ENCODE measurements at regions not wholly inside any gene's neighbourhood (a gene's known extent, or its start where the extent isn't known, plus 50 kb on each side); places are given as distances from the start of the nearest gene placed in this dataset.

DNA sequence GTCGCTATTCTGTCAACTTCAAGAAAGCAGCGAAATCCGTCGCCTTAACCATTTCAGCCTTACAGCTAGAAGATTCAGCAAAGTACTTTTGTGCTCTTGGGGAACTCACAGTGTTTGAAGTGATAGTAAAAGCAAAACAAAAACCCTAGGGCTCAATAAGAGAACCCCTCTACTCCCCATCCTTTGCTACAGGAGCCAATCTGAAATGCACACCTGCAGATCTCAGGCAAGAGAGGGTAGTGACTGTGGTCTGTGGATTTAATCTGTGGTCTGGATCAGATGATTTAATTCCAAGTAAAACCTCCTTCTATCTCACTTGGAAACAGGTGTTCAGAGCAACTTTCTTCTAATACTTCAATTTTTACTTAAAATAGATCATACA is 422.9 kb upstream of the OR4E1 start:
- peaks cover 9% of the 10 kb centered on the region for H3K4me1 Mint-ChIP-seq
- peak overlapping the region; percentile 45 for H3K27ac Mint-ChIP-seq
- DNase-seq (no peak), ATAC-seq (peak; percentile 77)
- no peaks in the 10 kb centered on the region for H3K36me3 Mint-ChIP-seq (ENCODE audit: low read depth)
- H3K4me3 Mint-ChIP-seq: peak overlapping the region; percentile 67
- H3K27me3 Mint-ChIP-seq: no peaks in the 10 kb centered on the region
- no peaks in the 10 kb centered on the region for H3K9me3 ChIP-seq (ENCODE audit: control insufficient read depth, low read length, poor library complexity, severe bottlenecking)

DNA sequence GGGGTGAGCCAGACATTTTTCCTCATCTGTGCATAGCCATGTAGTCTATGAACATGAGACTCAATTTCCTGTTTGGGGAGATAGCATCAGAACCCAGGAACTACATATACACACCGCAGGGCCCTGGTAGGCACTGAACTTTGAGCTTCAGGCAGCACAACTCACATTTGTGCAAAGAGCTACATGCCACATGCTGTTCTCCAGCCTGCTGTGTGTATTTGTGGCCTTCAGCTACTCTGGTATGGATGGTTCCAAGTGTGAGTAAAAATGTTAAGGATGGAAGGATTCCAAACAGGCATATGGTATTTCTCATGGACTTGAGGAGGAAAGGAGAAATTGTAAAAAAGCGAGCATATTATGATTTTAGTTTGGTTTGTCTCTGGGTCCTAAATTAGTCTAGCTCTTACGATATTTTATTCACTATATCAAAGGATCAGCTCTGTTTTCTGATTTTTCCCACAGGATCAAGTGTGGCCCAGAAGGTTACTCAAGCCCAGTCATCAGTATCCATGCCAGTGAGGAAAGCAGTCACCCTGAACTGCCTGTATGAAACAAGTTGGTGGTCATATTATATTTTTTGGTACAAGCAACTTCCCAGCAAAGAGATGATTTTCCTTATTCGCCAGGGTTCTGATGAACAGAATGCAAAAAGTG is 422.4 kb upstream of the OR4E1 start:
- ATAC-seq (peak; percentile 69), DNase-seq (no peak)
- peak overlapping the region; percentile 45 for H3K27ac Mint-ChIP-seq
- peaks cover 9% of the 10 kb centered on the region for H3K4me1 Mint-ChIP-seq
- no peaks in the 10 kb centered on the region for H3K27me3 Mint-ChIP-seq
- H3K9me3 ChIP-seq (ENCODE audit: control insufficient read depth, low read length, poor library complexity, severe bottlenecking): no peaks in the 10 kb centered on the region
- H3K36me3 Mint-ChIP-seq (ENCODE audit: low read depth): no peaks in the 10 kb centered on the region
- H3K4me3 Mint-ChIP-seq: peak overlapping the region; percentile 67

GRCh38 chr14:22089940-22090339 is 416.3 kb upstream of the OR4E1 start:
- Mint-ChIP-seq H3K27ac (no peak overlapping the region), H3K36me3 (ENCODE audit: low read depth) (no peaks in the 10 kb centered on the region), H3K4me1 (peaks cover 3% of the 10 kb centered on the region), H3K4me3 (no peak overlapping the region), H3K27me3 (no peaks in the 10 kb centered on the region)
- no peaks in the 10 kb centered on the region for H3K9me3 ChIP-seq (ENCODE audit: control insufficient read depth, low read length, poor library complexity, severe bottlenecking)
- ATAC-seq (no peak), DNase-seq (no peak)

- Mint-ChIP-seq H3K36me3 (ENCODE audit: low read depth) (no peaks in the 10 kb centered on the region), H3K27ac (no peak overlapping the region), H3K4me3 (no peak overlapping the region), H3K27me3 (no peaks in the 10 kb centered on the region), H3K4me1 (peaks cover 4% of the 10 kb centered on the region)
- DNase-seq: no peak
- no peaks in the 10 kb centered on the region for H3K9me3 ChIP-seq (ENCODE audit: control insufficient read depth, low read length, poor library complexity, severe bottlenecking)
- no peak for ATAC-seq
Measured at GRCh38 chr14:22088614-22089342, 415.2 kb upstream of the OR4E1 start.

- no peaks in the 10 kb centered on the region for H3K36me3 Mint-ChIP-seq (ENCODE audit: low read depth)
- DNase-seq: no peak
- peaks cover 4% of the 10 kb centered on the region for H3K4me1 Mint-ChIP-seq
- no peak overlapping the region for H3K27ac Mint-ChIP-seq
- ATAC-seq: no peak
- no peaks in the 10 kb centered on the region for H3K27me3 Mint-ChIP-seq
- H3K9me3 ChIP-seq (ENCODE audit: control insufficient read depth, low read length, poor library complexity, severe bottlenecking): no peaks in the 10 kb centered on the region
- H3K4me3 Mint-ChIP-seq: peak overlapping the region; percentile 49
Measured at GRCh38 chr14:22086131-22086530, 412.5 kb upstream of the OR4E1 start.

DNA sequence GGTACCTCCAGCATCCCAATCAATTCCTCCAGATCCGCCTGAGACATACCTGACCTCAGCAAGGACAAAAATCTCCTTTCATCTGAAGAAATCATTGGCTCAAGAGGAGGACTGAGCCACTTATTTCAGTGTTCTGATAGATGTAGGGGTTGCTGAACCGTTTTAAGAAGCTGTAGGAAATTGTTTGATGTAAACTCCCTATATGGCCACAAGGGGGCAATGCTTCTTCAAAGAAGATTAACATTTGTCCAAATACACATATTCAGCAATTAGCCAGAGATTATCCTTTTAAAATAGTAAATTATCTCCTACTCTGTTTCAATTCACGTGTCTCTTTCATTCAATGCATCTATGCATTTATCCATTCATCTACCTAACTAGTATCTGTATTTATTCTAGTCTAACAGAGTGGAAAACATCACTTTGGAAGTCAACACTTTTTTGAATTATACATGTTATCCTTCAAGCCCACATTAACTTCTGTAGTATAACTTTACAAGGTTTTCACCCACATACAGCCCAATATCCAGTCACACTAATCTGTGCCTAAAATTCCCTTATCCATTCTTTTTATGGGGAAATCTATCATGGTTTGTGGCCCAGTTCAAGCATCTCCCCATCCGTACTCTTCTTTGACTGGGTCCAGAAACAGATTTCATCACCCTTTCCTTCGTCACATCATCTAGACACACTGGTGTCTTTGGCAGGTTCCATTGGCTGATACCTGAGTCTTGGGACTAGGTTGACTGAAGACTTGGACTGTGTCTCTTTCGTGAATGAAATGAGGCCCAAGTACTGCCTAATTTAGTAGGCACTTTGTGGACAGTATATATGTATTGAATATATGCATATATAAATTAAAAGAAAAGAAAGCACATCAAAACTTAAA is 411.0 kb upstream of the OR4E1 start:
- H3K36me3 Mint-ChIP-seq (ENCODE audit: low read depth): no peaks in the 10 kb centered on the region
- ATAC-seq: peak; percentile 50
- no peaks in the 10 kb centered on the region for H3K9me3 ChIP-seq (ENCODE audit: control insufficient read depth, low read length, poor library complexity, severe bottlenecking)
- peak overlapping the region; percentile 58 for H3K4me3 Mint-ChIP-seq
- no peak for DNase-seq
- H3K27me3 Mint-ChIP-seq: no peaks in the 10 kb centered on the region
- H3K4me1 Mint-ChIP-seq: peaks cover 4% of the 10 kb centered on the region
- H3K27ac Mint-ChIP-seq: peak overlapping the region; percentile 19

DNA sequence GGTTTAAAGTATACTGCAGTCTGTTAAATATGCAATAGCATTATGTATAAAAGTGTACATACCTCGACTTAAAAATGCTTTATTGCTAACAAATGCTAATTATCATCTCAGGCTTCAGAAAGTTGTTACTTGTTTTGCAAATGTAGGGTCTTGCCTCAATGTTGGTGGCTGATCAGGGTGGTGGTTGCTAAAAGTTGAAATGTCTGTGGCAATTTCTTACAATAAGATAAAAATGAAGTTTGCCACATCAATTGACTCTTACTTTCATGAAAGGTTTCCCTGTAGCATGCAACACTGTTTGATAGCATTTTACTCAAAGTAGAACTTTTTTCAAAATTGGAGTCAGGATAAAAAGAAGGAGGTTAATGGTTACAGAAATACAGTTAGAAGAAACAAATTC is 407.7 kb upstream of the OR4E1 start:
- DNase-seq (no peak), ATAC-seq (no peak)
- no peaks in the 10 kb centered on the region for H3K9me3 ChIP-seq (ENCODE audit: control insufficient read depth, low read length, poor library complexity, severe bottlenecking)
- Mint-ChIP-seq H3K27ac (no peak overlapping the region), H3K27me3 (no peaks in the 10 kb centered on the region), H3K4me3 (no peak overlapping the region), H3K36me3 (ENCODE audit: low read depth) (no peaks in the 10 kb centered on the region), H3K4me1 (peaks cover 4% of the 10 kb centered on the region)

GRCh38 chr14:22079766-22080165 is 406.1 kb upstream of the OR4E1 start:
- no peaks in the 10 kb centered on the region for H3K27me3 Mint-ChIP-seq
- DNase-seq (no peak), ATAC-seq (no peak)

GRCh38 chr14:22073801-22074200 is 400.2 kb upstream of the OR4E1 start:
- no peak overlapping the region for H3K4me3 Mint-ChIP-seq
- H3K4me1 Mint-ChIP-seq: peaks cover 11% of the 10 kb centered on the region
- no peaks in the 10 kb centered on the region for H3K36me3 Mint-ChIP-seq (ENCODE audit: low read depth)
- H3K27ac Mint-ChIP-seq: no peak overlapping the region
- H3K27me3 Mint-ChIP-seq: no peaks in the 10 kb centered on the region
- H3K9me3 ChIP-seq (ENCODE audit: control insufficient read depth, low read length, poor library complexity, severe bottlenecking): no peaks in the 10 kb centered on the region
- ATAC-seq (no peak), DNase-seq (no peak)

More at GRCh38 chr14:22079766-22080165, 406.1 kb upstream of the OR4E1 start:
- no peak overlapping the region for H3K4me3 Mint-ChIP-seq
- peaks cover 4% of the 10 kb centered on the region for H3K4me1 Mint-ChIP-seq
- H3K36me3 Mint-ChIP-seq (ENCODE audit: low read depth): no peaks in the 10 kb centered on the region
- no peaks in the 10 kb centered on the region for H3K9me3 ChIP-seq (ENCODE audit: control insufficient read depth, low read length, poor library complexity, severe bottlenecking)
- no peak overlapping the region for H3K27ac Mint-ChIP-seq

- ATAC-seq (peak; percentile 89), DNase-seq (peak in 2 of 3 donors; percentile 14 to 27)
- peaks cover 11% of the 10 kb centered on the region for H3K4me1 Mint-ChIP-seq
- H3K4me3 Mint-ChIP-seq: peak overlapping the region; percentile 88
- no peaks in the 10 kb centered on the region for H3K9me3 ChIP-seq (ENCODE audit: control insufficient read depth, low read length, poor library complexity, severe bottlenecking)
- no peaks in the 10 kb centered on the region for H3K36me3 Mint-ChIP-seq (ENCODE audit: low read depth)
- no peaks in the 10 kb centered on the region for H3K27me3 Mint-ChIP-seq
- peak overlapping the region; percentile 65 for H3K27ac Mint-ChIP-seq
Measured at GRCh38 chr14:22071006-22071405, 397.4 kb upstream of the OR4E1 start.

DNA sequence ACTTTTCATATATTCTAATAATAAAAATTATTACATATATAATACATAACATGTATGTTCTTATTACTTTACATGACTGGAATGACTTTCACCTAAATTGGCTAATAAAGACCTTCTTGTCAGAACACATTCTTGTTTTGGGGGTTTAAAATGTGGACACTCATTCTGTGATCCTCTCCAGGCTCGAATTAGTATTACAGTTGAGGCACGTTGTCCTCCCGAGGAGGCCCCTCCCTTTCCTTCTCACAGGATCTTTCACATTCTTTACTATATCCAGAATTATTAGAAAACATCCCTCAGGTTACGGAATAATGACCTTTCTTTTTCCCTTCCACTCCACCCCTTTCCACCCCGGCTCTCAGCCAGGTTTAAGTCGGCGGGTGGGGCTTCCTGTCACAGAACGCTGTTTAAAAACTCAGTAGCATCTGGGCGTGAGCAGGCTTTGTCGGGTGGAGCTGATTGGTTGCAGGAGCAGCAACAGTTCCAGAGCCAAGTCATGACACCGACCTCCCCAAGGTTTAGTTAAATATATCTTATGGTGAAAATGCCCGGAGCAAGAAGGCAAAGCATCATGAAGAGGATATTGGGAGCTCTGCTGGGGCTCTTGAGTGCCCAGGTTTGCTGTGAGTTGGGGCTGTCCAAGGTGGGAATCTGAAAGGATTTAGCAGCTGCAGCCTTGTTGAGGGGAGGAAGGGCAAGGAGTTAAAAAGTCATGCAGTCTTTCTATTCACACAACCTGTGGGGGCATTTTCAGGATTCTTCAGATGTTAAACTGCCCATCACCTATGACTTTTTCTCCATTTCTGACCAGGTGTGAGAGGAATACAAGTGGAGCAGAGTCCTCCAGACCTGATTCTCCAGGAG is 396.7 kb upstream of the OR4E1 start:
- Mint-ChIP-seq H3K4me3 (peak overlapping the region; percentile 88), H3K36me3 (ENCODE audit: low read depth) (no peaks in the 10 kb centered on the region), H3K27ac (peak overlapping the region; percentile 65), H3K4me1 (peaks cover 9% of the 10 kb centered on the region), H3K27me3 (no peaks in the 10 kb centered on the region)
- DNase-seq: peak; percentile 11 to 22 (median 13)
- ATAC-seq: peak; percentile 83
- no peaks in the 10 kb centered on the region for H3K9me3 ChIP-seq (ENCODE audit: control insufficient read depth, low read length, poor library complexity, severe bottlenecking)

- DNase-seq: no peak
- no peak overlapping the region for H3K27ac Mint-ChIP-seq
- H3K36me3 Mint-ChIP-seq (ENCODE audit: low read depth): no peaks in the 10 kb centered on the region
- H3K27me3 Mint-ChIP-seq: no peaks in the 10 kb centered on the region
- no peaks in the 10 kb centered on the region for H3K9me3 ChIP-seq (ENCODE audit: control insufficient read depth, low read length, poor library complexity, severe bottlenecking)
- peaks cover 6% of the 10 kb centered on the region for H3K4me1 Mint-ChIP-seq
- no peak for ATAC-seq
- no peak overlapping the region for H3K4me3 Mint-ChIP-seq
Measured at GRCh38 chr14:22065347-22065746, 391.7 kb upstream of the OR4E1 start.

All from T-helper 17 cell (primary cell).